Liver (tissue), 7 donors: ENCODE measurements at regions not wholly inside any gene's neighbourhood (a gene's known extent, or its start where the extent isn't known, plus 50 kb on each side); places are given as distances from the start of the nearest gene placed in this dataset.

Source experiments
- DNase-seq: peaks from one replicate; pipeline ENCODE4 v3.0.0-alpha.2; 2017; ENCODE audit warnings: low spot score
- H3K27ac ChIP-seq, 2 donors: one replicate each; pipeline ENCODE4 v1.7.0; 2013; ENCODE audit warnings: inconsistent platforms in 2 of 2, low read length in 2 of 2, control low read depth in 1 of 2, low read depth in 1 of 2, mild to moderate bottlenecking in 1 of 2
- H3K27me3 ChIP-seq, 4 donors: one replicate each; pipeline versions ENCODE4 v1.6.1 to v1.7.0; 2013; ENCODE audit warnings: low read length in 3 of 4, inconsistent platforms in 1 of 4, mild to moderate bottlenecking in 1 of 4, moderate library complexity in 1 of 4; ENCODE audit not compliant: control insufficient read depth in 4 of 4, insufficient read depth in 4 of 4
- H3K36me3 ChIP-seq, 4 donors: one replicate each; pipeline versions ENCODE4 v1.6.1 to v1.7.0; 2013; ENCODE audit warnings: low read length in 3 of 4, mild to moderate bottlenecking in 3 of 4, low read depth in 1 of 4, moderate library complexity in 1 of 4; ENCODE audit not compliant: control insufficient read depth in 4 of 4, insufficient read depth in 3 of 4
- H3K4me1 ChIP-seq, 4 donors: one replicate each; pipeline versions ENCODE4 v1.6.1 to v1.7.0; 2013; ENCODE audit warnings: low read length in 3 of 4, mild to moderate bottlenecking in 3 of 4, moderate library complexity in 1 of 4; ENCODE audit not compliant: control insufficient read depth in 4 of 4, insufficient read depth in 4 of 4
- H3K4me3 ChIP-seq, 3 donors: one replicate each; pipeline versions ENCODE4 v1.6.1 to v1.7.0; 2013; ENCODE audit warnings: low read length in 3 of 3, control low read depth in 1 of 3, low read depth in 1 of 3, mild to moderate bottlenecking in 1 of 3
- H3K9ac ChIP-seq, 2 donors: one replicate each; pipeline ENCODE4 v1.7.0; 2013; ENCODE audit warnings: low read length in 2 of 2, mild to moderate bottlenecking in 2 of 2, moderate library complexity in 2 of 2, control low read depth in 1 of 2, low read depth in 1 of 2
- H3K9me3 ChIP-seq, 4 donors: one replicate each; pipeline versions ENCODE4 v1.6.1 to v1.7.0; 2013; ENCODE audit warnings: low read length in 3 of 4; ENCODE audit not compliant: control insufficient read depth in 4 of 4
- ATF3 ChIP-seq: IDR thresholded peaks from 2 replicates; pipeline ENCODE4 v1.6.1; 2016; ENCODE audit warnings: antibody characterized with exemption
- EGR1 ChIP-seq, 2 donors: IDR thresholded peaks; 2 replicates each; pipeline ENCODE4 v1.6.1; 2016 to 2018; ENCODE audit warnings: antibody characterized with exemption in 2 of 2, low read depth in 2 of 2
- FOXA2 ChIP-seq: IDR thresholded peaks from 2 replicates; pipeline ENCODE4 v1.6.1; 2016; ENCODE audit warnings: antibody characterized with exemption
- GABPA ChIP-seq, 2 donors: IDR thresholded peaks in 1 of 2; conservative IDR thresholded peaks in 1 of 2; 2 replicates each; pipeline ENCODE4 v1.6.1; 2016; ENCODE audit warnings: antibody characterized with exemption in 2 of 2, mild to moderate bottlenecking in 1 of 2, moderate library complexity in 1 of 2
- HNF4A ChIP-seq, 2 donors: conservative IDR thresholded peaks; 2 replicates each; pipeline ENCODE4 v1.6.1; 2016; ENCODE audit warnings: antibody characterized with exemption in 2 of 2, mild to moderate bottlenecking in 2 of 2
- HNF4G ChIP-seq: IDR thresholded peaks from 2 replicates; pipeline ENCODE4 v1.6.1; 2016; ENCODE audit warnings: antibody characterized with exemption
- JUND ChIP-seq, 2 donors: IDR thresholded peaks; 2 replicates each; pipeline ENCODE4 v1.6.1; 2016; ENCODE audit warnings: antibody characterized with exemption in 2 of 2
- RAD21 ChIP-seq, 2 donors: IDR thresholded peaks; 2 replicates each; pipeline ENCODE4 v1.6.1; 2016; ENCODE audit warnings: antibody characterized with exemption in 2 of 2, mild to moderate bottlenecking in 2 of 2
- REST ChIP-seq: IDR thresholded peaks from 2 replicates; pipeline ENCODE4 v1.6.1; 2016; ENCODE audit warnings: antibody characterized with exemption, mild to moderate bottlenecking
- RXRA ChIP-seq, 2 donors: IDR thresholded peaks; 2 replicates each; pipeline ENCODE4 v1.6.1; 2017 to 2018; ENCODE audit warnings: antibody characterized with exemption in 2 of 2, mild to moderate bottlenecking in 1 of 2
- SP1 ChIP-seq: IDR thresholded peaks from 2 replicates; pipeline ENCODE4 v1.6.1; 2018; ENCODE audit warnings: antibody characterized with exemption, mild to moderate bottlenecking
- YY1 ChIP-seq: IDR thresholded peaks from 2 replicates; pipeline ENCODE4 v1.6.1; 2016; ENCODE audit warnings: antibody characterized with exemption, mild to moderate bottlenecking
- ZBTB33 ChIP-seq: IDR thresholded peaks from 2 replicates; pipeline ENCODE4 v1.6.1; 2016; ENCODE audit warnings: antibody characterized with exemption
- WGBS: extraction: QIAGEN DNeasy Blood & Tissue Kit; methylation state at CpG from one replicate; pipeline ENCODE4 v1.1.7; 2013; 5-methylcytosine and 5-hydroxymethylcytosine counted together
- donor health status: healthy.
- donor health status: healthy.
- donor health status: healthy.
- donor health status: healthy.

GRCh38 chr10:3248526-3249306 lies 76.1 kb upstream of the PITRM1 start:
- no peaks in the 10 kb centered on the region for H3K36me3 ChIP-seq
- no peak overlapping the region for H3K4me3 ChIP-seq
- DNase-seq = no peak
- H3K4me1 ChIP-seq = no peaks in the 10 kb centered on the region
- no peak overlapping the region for H3K9ac ChIP-seq
- TF ChIP-seq HNF4A (conservative IDR thresholded peaks at IDR 0.05) (no peak), RAD21 (IDR thresholded peaks at IDR 0.05) (no peak), HNF4G (no peak), JUND (IDR thresholded peaks at IDR 0.05) (no peak)
- no peaks in the 10 kb centered on the region for H3K9me3 ChIP-seq
- no peaks in the 10 kb centered on the region for H3K27me3 ChIP-seq
- WGBS = 61% methylated on average over 6 of the region's 6 CpGs
- H3K27ac ChIP-seq = no peak overlapping the region

- H3K9me3 ChIP-seq = no peaks in the 10 kb centered on the region
These were observed 72.8 kb upstream of the PITRM1 start for GRCh38 chr10:3245395-3245794.

GRCh38 chr10:3241967-3242650 lies 69.5 kb upstream of the PITRM1 start:
- Histone ChIP-seq H3K4me1 (peaks cover 0 to 3% (median 0%) of the 10 kb centered on the region in 4 donors), H3K4me3 (no peak overlapping the region), H3K36me3 (no peaks in the 10 kb centered on the region), H3K9ac (no peak overlapping the region), H3K27me3 (peaks cover 0 to 5% (median 0%) of the 10 kb centered on the region in 4 donors), H3K27ac (no peak overlapping the region), H3K9me3 (no peaks in the 10 kb centered on the region)
- TF ChIP-seq FOXA2 (no peak), REST (no peak), EGR1 (IDR thresholded peaks at IDR 0.05; ENCODE audit: low read depth in 2 of 2) (no peak), HNF4A (conservative IDR thresholded peaks at IDR 0.05) (no peak), JUND (IDR thresholded peaks at IDR 0.05) (no peak), ZBTB33 (no peak), SP1 (no peak), YY1 (no peak), ATF3 (no peak), RXRA (IDR thresholded peaks at IDR 0.05) (no peak)
- 81% methylated on average over 10 of the region's 10 CpGs for WGBS
- no peak for DNase-seq

More at GRCh38 chr10:3245395-3245794, 72.8 kb upstream of the PITRM1 start:
- Histone ChIP-seq H3K4me3 (no peak overlapping the region), H3K4me1 (no peaks in the 10 kb centered on the region), H3K27ac (no peak overlapping the region), H3K27me3 (peaks cover 0 to 5% (median 0%) of the 10 kb centered on the region in 4 donors), H3K36me3 (no peaks in the 10 kb centered on the region), H3K9ac (no peak overlapping the region)
- WGBS = 94% methylated on average over 11 of the region's 11 CpGs
- no peak for TF ChIP-seq GABPA (IDR thresholded peaks at IDR 0.05 in 1 of 2, conservative IDR thresholded peaks at IDR 0.05 in 1 of 2)
- no peak for DNase-seq
